NOMO-1 treated with DMSO at 0.1 percent for 48 hours (cell line): ENCODE measurements at regions not wholly inside any gene's neighbourhood (a gene's known extent, or its start where the extent isn't known, plus 50 kb on each side); places are given as distances from the start of the nearest gene placed in this dataset.

ENCODE experiments used
- DNase-seq: peaks from one replicate; lab custom pipeline; 2025; ENCODE audit not compliant: unreplicated experiment; lab: John Stamatoyannopoulos, UW

DNA sequence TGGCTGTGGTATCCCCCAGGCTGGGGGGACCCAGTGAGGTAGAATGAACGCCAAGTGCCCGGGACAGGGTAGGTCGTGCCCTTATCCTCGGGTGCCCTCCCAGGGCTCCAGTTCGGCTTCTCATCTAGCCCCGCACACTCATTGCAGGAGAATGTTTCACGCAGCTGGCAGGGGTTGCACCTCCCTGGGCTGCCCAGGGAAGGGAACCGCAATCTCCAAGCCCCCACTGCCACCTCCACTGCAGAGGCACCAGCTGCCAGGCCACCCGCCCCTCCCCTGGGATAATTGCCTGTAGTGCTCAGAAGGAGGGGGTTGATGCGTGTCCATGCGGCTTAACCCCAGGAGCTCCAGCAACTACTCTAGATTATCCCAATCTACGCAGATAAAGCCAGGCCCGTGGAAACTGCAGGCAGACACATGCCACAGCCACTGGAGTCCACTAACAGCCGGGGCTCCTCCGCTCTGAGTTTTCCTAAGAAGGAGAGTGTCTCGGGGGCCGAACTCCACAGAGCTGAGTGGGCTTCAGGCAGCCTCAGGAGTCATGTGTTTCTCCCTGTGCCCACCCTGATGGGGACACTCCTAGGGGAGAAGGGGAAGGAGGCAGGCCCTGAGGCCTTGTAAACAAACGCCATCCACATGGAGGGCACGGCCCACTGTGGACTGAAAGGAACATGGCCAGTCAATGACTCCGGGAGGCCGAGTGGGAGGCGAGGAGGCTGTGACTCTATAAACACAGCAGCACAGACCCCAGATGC is 137.2 kb upstream of the IQSEC1 start:
- DNase-seq: no peak

DNA sequence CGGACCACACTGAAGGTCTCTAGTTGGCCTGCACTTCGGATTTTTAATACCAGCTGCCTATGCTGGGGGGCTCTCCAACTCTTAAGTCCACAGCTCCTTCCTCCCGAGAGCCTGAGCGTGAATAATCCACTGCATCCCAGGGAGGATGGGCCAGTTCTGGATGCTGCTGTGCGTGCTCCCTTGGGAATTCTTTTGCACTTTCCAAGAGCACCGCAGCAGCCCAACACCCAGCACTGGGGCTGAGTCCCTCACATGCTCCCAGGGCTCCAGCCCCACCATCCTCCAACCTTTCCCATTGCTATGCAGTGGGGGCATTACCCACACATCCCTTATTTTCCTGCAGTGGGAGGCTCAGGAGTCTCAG is 136.4 kb upstream of the IQSEC1 start:
- DNase-seq: no peak

DNA sequence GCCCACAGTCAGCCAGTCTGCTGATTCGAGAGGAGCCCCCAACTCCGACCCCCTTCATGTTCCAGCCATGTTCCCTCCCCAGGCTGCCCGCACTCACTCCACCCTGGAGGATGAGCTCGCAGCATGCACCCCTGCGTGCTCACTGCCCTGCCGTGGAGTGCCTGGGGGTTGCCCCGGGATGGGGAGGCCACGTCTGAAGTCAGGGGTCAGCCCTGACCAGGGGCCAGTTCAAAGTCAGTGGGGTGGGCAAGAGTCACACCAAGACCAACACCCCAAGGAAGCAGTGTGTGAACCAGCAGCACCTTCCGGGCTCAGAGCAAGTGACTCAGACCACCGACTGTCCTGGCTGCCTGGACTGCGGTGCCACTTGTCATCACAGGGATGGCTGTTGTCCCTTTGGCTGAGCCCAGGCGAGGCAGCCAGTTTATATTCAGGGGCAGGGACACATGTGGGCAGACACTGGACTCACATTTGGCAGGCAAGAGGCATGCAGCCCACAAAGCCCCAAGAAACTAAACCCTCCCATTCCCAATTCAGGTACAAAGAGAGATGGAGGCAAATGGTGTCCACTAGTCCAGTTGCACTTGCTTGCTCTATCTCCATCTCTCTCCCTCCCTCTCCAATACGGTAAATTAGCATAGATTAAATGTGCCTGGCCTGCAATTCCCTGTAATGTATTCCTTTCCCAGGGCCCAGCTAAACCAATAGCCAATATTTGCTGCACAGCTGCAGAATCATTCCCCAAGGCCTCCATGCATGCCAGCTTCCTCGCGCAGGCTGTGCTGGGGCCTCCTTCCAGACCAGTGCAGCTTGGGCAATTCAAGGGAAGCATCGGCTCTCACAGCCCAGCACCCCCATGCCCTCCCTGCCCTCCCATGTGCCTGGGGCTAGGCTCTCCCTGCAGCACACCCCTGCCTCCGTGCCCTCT is 135.7 kb upstream of the IQSEC1 start:
- DNase-seq: no peak

DNA sequence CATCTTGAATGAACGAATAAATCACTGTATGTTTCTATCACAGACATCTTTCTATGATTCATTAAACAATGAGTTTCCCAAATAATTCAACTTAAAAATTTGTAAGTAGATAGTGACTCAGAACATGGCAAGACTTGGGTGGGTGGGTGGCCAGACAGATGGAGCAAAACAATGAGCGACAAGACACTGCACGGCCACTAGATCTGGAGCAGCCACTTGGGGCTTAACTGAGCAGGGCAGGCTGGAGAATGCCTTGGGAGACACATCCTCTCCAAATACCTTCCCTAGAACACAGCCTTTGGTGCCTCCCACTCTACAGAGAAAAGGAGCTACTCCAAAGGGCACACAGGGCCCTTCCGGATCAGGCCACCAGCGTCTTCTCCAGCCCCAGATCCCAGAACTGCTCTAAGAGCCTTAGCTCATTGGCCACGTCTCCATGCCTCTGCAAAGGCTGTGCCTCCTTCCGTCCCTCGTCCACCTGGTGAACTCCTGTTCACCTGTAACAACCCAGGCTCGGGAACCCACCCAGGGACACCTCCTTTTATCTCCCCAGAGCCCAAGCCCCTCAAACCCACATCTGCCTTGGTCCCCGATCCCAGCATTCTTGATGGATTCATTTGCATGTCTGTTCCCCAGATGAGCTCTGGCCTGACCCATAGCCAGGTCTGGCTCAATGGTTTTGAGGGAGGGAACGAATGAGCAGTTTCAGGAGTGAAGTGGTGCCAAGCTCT is 134.9 kb upstream of the IQSEC1 start:
- no peak for DNase-seq

DNA sequence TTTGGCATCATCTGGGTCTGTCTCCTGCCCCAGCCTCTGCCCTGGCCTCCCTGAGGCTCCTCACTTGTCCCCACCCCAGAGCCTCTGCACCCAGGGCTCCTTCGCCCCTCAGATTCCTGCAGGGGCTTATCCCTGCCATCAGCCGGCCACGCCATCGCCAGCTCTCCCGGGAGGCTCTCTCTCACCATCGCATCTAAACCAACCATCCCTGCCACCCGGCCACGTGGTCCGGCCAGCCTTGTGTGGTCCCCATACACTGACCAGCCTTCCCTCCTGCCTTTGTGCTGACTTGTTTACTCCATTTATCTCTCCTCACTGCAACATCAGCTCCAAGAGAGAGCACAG is 134.3 kb upstream of the IQSEC1 start:
- no peak for DNase-seq

DNA sequence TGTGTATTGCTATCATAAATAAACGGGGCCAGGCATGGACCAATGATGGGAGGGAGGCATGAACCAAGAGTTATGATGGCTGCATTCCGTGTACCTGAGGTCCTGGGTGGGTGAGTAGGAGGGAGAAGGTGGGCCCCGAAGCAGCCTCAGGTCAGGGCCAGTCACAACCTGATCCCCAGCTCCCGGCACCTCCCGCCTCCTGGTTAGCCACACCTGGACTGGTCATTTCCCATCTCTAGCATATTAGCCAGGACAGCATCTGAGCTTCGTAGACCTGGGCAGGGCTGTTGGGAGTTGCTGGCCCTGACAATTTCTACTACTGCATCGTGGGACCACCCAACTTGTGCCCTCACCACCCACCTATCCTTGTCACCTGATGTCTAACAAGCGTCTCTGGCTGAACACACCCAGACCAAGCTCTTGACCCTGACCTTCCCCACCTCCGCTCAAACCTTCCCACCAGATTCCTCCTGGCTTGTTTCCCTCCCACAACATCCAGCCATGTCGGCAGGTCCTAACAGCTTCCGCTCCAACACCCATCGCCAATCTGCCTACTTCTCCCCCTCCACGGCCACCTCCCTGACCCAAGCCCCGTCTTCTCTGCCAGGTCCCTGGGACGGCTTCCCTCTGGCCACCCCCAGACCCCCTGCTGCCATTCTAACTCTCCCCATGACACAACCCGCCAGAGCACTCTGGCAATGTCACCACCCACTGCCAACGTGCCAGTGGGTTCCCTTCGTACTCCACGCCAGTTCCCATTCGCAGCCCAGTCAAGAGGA is 133.8 kb upstream of the IQSEC1 start:
- DNase-seq: no peak

DNA sequence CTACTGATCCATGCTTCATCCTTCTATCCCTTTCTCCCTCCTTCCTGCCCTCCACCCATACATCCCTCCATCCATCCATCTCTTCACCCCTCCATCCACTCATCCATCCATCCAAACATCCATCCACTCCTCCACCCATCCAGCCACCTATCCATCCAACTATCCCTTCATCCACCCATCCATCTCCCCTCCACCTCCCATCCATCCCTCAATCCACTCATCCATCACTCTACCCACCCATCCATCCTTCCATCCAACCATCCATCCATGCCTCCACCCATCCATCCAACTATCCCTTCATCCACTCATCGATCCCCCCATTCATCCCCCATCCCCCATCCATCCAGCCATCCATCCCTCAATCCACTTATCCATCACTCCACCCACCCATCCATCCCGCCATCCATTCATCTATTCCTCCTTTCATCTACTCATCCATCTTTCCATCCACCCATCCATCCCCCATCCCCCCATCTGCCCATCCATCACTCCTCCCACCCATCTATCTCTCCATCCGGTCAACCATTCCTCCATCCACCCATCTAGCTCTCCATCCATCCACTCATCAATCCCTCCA is 132.4 kb upstream of the IQSEC1 start:
- no peak for DNase-seq

DNA sequence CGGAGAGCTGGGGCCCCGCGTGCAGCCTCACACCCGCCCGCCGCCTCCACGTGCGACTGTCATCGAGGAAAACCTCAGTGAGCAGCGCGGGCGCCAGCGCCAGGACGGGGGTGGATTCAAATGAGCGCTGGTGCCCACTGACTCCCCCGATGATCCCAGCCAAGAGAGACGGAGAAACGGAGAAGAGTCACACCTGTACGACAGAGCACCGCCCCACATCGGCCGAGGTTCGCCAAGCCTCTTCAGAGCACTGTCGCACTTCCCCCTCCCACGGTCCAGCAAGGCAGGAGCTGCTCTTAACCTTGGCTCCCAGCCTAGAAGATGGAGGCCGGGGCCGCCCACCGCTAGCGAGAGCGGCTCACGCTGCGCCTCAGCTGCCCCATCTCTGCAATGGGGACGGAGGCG is 130.9 kb upstream of the IQSEC1 start:
- no peak for DNase-seq

DNA sequence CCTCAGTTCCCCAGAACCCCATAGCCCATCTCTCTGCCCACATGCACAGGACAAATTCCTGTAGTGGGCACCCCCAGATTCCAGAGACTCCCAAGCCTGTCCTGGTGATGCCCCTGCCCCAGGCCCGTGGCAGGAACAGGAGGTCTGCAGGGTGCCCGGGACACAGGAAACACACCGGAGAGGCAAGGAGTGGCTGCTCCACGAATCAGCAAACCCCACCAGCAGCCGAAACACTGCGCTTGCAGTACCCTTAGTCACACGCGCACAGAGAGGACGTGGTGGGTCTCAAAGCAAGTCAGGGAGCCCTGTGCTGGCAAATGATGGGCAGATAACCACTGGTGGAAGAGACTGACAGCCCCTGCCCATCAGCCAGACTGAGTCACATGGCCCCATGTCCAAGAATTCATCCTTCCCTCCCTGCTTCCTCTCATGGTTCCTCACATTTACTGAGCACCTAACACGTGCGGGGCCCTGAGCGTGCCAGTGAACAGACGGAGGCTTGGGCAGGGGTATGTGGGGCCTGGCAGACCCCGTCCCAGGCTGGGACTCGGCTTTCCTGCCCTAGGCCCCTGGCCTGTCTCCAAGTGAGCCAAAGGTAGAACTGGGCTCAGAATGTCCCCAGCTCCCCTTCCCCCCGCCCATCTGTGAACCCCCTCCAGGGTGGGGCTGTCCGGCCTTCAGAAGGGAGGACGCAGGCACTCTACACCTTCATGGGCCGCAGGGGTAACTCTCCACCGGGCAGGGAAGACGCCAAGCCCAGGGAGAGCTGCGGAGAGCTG is 130.4 kb upstream of the IQSEC1 start:
- no peak for DNase-seq

DNA sequence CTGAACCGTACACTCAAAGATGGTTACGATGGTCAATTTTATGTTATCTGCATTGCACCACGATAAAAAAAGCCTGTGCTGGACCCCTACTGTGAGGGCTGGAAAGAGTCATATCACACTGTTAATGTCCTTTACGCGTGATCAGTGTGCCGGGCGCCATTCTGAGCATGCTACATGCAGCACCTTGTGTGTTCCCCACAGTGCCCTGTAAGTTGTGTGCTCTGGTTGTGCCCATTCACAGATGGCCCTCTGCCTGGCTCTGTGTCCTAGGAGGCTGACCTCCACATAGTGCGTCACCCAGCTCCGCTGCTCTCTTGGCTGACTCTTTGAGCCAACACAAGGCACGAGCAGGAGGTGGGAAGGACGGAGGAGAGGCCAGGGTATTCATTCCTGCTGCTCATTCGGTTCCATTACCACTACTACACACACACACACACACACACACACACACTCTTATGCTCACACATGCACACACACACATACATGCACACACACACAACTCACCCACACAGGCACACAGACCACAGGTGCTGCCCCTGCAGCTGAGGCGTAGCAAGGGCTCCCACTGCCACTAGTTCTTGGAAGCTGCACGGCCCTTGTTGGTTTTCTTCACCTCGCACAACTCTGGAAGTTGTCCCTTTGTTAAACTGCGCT is 129.6 kb upstream of the IQSEC1 start:
- no peak for DNase-seq

DNA sequence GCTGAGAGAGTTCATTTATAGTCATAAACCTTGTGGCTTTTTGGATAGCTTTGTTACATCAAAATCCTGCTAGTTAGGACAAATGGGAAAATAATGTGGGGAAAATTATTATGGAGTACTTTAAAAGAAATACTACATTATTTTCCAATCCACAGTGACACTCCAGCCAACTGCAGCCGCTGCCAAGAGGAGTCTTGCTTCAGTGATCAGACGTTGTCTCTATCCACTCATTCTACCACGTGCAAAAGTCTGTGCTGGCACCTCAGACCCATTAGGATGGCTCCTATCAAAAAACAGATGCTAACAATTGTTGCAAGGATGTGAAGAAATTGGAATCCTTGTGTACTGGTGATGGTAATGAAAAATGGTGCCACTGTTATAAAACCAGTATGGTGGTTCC is 128.6 kb upstream of the IQSEC1 start:
- DNase-seq: no peak

DNA sequence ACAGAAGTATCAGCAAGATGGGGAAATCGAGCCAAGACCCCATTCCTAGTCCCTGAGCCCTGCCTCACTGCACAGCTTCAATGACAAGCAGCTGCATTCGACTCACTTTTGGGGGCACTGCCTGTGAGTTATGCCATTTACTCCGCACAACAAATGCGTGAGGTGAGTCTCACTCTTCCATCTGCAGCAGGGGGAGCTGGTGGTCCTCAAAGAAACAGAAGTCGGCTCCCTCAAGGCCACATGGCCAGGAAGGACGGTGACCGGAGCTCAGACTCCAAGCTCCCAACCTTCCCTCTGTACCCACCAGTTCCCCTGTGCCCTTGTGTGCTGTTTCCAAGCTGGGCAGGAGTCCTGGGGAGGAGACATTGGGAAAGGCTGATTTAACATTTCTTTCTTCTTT is 127.7 kb upstream of the IQSEC1 start:
- DNase-seq: no peak

DNA sequence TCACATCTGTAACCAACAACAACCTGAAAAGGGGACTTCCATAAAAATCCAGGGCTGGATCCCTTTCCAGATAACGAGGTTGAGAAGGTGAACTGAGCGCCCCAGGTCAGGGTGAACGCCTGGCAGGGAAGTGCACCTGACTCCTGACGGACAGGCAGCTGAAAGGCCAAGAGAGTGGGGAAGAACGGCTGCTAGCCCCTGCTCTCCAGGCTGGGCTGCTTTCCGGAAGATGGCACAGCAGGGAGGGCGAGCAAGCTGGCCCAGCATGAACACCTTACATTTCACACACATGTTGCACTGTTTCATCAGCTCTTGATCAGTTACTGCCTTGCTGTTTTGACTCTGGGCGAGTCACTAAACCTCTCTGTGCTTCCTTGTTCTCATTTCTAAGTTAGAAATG is 127.2 kb upstream of the IQSEC1 start:
- no peak for DNase-seq

DNA sequence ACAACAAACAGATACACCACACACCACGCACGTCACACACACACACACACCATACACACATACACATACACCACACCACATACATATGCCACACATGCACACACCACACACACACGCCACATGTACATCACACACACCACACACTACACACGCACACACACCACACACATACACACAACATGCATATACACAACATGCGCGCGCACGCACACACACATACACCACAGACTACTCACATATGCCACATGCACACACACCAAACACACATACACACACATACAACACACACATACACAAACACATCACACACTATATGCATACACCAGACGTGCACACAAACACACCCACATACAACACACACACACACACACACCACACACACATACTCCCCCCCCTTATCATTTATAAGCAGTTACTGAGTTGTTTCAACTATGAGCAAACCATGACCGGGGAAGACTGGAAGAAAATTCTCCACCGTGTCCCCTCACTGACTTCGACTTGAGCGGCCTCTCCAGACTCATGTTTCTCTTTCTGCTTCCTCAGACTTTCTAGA is 126.7 kb upstream of the IQSEC1 start:
- DNase-seq: no peak

DNA sequence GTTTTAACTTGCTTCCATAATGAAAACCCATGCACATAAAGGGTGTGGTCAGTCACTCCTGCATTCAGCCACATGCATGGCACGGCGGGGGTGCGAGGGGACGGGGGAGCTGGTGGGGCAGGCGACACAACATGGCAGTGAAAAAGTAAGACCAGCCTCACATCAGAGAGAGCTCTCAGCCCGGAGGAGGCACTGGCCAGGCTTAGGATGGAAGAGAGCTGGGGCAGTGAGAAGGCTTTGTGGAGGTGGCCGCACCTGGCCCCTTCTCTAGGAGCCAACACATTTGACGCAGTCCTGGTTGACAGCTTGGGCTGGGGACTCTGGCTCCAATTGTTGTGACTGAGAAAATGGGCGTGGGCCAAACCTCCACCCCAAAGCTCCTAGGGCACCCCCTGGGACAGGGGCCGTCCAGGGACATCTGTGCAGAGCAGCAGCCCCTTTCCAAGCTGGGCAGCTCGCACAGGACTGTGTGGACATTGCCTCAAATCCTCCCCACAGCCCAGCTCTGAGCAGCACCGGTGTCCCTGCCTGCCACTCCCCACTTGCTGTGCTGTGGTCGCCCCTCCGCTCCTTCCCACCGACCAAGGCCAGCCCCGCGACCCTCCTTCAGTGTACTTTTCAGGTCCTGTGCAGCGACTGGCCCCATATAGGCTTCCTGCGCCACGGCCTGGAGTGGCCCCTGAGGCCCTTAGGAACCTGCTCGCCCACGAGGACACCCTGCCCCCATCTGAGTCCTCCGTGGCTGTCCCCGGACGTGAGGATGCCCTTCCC is 126.0 kb upstream of the IQSEC1 start:
- no peak for DNase-seq

DNA sequence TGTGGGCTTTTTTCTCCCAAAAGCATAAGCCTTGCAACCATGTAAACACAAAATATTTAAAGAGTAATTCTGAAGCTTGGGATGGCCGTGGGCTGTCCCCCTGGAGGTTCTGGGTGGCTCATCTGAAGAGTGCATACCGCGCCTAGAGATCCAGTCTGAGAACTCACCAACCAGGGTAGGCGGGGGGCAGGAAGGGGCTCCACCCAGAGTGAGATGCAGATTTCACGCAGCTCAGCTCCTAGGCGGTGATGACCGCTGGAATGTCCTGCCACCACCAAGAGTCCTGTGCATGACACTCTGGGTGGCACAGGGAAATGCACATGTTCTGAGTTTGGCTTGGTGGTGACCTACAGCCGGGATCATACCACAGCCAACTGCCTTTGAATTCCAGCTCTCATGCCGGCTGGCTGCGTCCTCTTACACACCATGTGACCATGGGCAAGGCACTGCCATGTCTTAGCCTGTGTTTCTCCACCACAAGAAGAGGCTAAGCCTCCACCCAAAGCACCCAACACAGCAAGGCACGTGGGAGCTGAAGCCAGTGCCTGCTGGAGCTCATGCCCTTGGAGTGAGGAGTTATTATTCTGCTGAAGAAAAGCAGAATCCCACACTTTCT is 125.1 kb upstream of the IQSEC1 start:
- DNase-seq: no peak

DNA sequence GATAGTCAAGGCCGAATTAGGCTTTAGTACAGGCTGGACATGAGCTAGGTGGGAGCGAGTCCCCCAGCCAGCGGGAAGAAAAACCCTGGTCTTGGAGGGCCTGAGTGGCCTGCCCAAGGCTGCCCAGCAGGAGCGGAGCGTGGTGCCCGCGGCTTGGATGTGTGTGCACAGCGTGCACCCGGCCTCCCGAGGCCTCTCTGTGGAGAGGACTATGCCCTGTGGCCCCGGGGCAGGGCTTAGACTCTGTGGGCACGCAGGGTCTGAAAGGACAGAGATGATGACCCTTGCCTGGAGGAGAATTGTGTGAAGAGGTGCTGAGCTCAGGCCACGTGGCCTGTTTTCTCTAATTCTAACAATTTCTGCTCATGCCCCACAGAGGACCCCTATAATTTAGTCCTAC is 124.6 kb upstream of the IQSEC1 start:
- DNase-seq: no peak

DNA sequence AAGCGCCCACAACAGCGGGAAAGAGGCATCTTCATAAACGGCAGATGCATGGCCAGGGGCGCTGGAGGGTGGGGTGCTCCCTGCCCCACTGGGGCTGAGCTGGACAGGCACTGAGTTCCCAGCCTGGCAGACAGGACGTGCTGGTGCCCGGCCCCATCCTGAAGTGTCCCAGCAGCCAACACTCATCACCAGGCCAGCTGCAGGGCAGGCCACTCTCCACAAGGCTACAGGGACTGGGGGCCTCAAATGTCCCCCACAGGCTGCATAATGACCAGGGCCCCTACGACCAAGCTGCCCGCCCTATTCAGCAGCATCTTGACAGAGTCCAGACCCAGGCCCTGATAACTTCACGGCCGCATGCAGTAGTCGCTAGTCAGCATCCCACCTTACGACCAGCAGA is 124.1 kb upstream of the IQSEC1 start:
- no peak for DNase-seq
